Activated CD4-positive, alpha-beta memory T cell treated with anti-CD3 and anti-CD28 coated beads, Interleukin-2, amount 10 ng/mL, durations not matched to agents 7 days and 5 days (primary cell): ENCODE measurements at regions not wholly inside any gene's neighbourhood (a gene's known extent, or its start where the extent isn't known, plus 50 kb on each side); places are given as distances from the start of the nearest gene placed in this dataset.

Experiments
- CTCF ChIA-PET: fragments of 350-600 bp; sonication (Branson Sonifier 250); formaldehyde crosslinking; loops from one replicate; lab custom pipeline; 2021; ENCODE audit warnings: antibody characterized with exemption, inconsistent platforms; lab: Charles Lee
- POLR2A ChIA-PET: fragments of 350-600 bp; sonication (Branson Sonifier 250); formaldehyde crosslinking; loops from one replicate; lab custom pipeline; 2021; ENCODE audit warnings: antibody characterized with exemption; lab: Charles Lee
- DNase-seq: peaks from one replicate; pipeline ENCODE4 v3.0.0-alpha.2; 2020
- H3K27ac Mint-ChIP-seq: one replicate; pipeline ENCODE4 v1.8.0; 2021; ENCODE audit warnings: mild to moderate bottlenecking, mixed read lengths
- H3K27me3 Mint-ChIP-seq: one replicate; pipeline ENCODE4 v1.8.0; 2021; ENCODE audit warnings: mixed read lengths
- H3K36me3 Mint-ChIP-seq: one replicate; pipeline ENCODE4 v1.8.0; 2021; ENCODE audit warnings: low read depth, mixed read lengths
- H3K4me1 Mint-ChIP-seq: one replicate; pipeline ENCODE4 v1.8.0; 2021; ENCODE audit warnings: mixed read lengths
- H3K4me3 Mint-ChIP-seq: one replicate; pipeline ENCODE4 v1.8.0; 2021; ENCODE audit warnings: mild to moderate bottlenecking, mixed read lengths
- H3K9me3 Mint-ChIP-seq: one replicate; pipeline ENCODE4 v1.8.0; 2021; ENCODE audit warnings: mixed read lengths

- Mint-ChIP-seq H3K4me1 (no peaks in the 10 kb centered on the region), H3K9me3 (peaks cover 11% of the 10 kb centered on the region), H3K27ac (no peak overlapping the region), H3K36me3 (no peaks in the 10 kb centered on the region), H3K27me3 (no peaks in the 10 kb centered on the region), H3K4me3 (no peak overlapping the region)
- DNase-seq: no peak
- POLR2A ChIA-PET: no interaction called here
- CTCF ChIA-PET: no interaction called here
Observed at GRCh38 chr20:11799281-11799684, 118.4 kb upstream of the BTBD3 start.

GRCh38 chr20:11807054-11808048, 110.3 kb upstream of the BTBD3 start:
- ChIA-PET POLR2A (no interaction called here), CTCF (no interaction called here)
- H3K4me1 Mint-ChIP-seq: no peaks in the 10 kb centered on the region
- H3K36me3 Mint-ChIP-seq: no peaks in the 10 kb centered on the region
- peaks cover 5% of the 10 kb centered on the region for H3K9me3 Mint-ChIP-seq
- no peak overlapping the region for H3K4me3 Mint-ChIP-seq
- no peaks in the 10 kb centered on the region for H3K27me3 Mint-ChIP-seq
- DNase-seq: no peak
- no peak overlapping the region for H3K27ac Mint-ChIP-seq

GRCh38 chr20:11808841-11809240, 108.9 kb upstream of the BTBD3 start:
- no peak overlapping the region for H3K4me3 Mint-ChIP-seq
- DNase-seq: no peak
- H3K9me3 Mint-ChIP-seq: peaks cover 4% of the 10 kb centered on the region
- no peaks in the 10 kb centered on the region for H3K4me1 Mint-ChIP-seq
- no peaks in the 10 kb centered on the region for H3K36me3 Mint-ChIP-seq
- ChIA-PET POLR2A (no interaction called here), CTCF (no interaction called here)
- no peak overlapping the region for H3K27ac Mint-ChIP-seq
- no peaks in the 10 kb centered on the region for H3K27me3 Mint-ChIP-seq

GRCh38 chr20:11810311-11811083, 107.2 kb upstream of the BTBD3 start:
- DNase-seq: no peak
- H3K9me3 Mint-ChIP-seq: peaks cover 9% of the 10 kb centered on the region
- H3K27ac Mint-ChIP-seq: no peak overlapping the region
- no peaks in the 10 kb centered on the region for H3K36me3 Mint-ChIP-seq
- H3K4me1 Mint-ChIP-seq: no peaks in the 10 kb centered on the region
- no peak overlapping the region for H3K4me3 Mint-ChIP-seq
- CTCF ChIA-PET: no interaction called here
- POLR2A ChIA-PET: no interaction called here
- no peaks in the 10 kb centered on the region for H3K27me3 Mint-ChIP-seq

- CTCF ChIA-PET: no interaction called here
- Mint-ChIP-seq H3K36me3 (no peaks in the 10 kb centered on the region), H3K9me3 (peaks cover 7% of the 10 kb centered on the region), H3K4me3 (no peak overlapping the region), H3K4me1 (no peaks in the 10 kb centered on the region), H3K27me3 (no peaks in the 10 kb centered on the region), H3K27ac (no peak overlapping the region)
- no peak for DNase-seq
- POLR2A ChIA-PET: no interaction called here
Observed at GRCh38 chr20:11813106-11813890, 104.4 kb upstream of the BTBD3 start.

- Mint-ChIP-seq H3K4me3 (no peak overlapping the region), H3K36me3 (no peaks in the 10 kb centered on the region), H3K27ac (no peak overlapping the region), H3K9me3 (peaks cover 10% of the 10 kb centered on the region), H3K4me1 (no peaks in the 10 kb centered on the region), H3K27me3 (no peaks in the 10 kb centered on the region)
- POLR2A ChIA-PET: no interaction called here
- CTCF ChIA-PET: no interaction called here
- no peak for DNase-seq
Observed at GRCh38 chr20:11814267-11814666, 103.4 kb upstream of the BTBD3 start.

GRCh38 chr20:11820838-11821237, 96.9 kb upstream of the BTBD3 start:
- no peak overlapping the region for H3K27ac Mint-ChIP-seq
- no peaks in the 10 kb centered on the region for H3K36me3 Mint-ChIP-seq
- H3K27me3 Mint-ChIP-seq: no peaks in the 10 kb centered on the region
- no peaks in the 10 kb centered on the region for H3K4me1 Mint-ChIP-seq
- DNase-seq: no peak
- H3K4me3 Mint-ChIP-seq: no peak overlapping the region
- H3K9me3 Mint-ChIP-seq: peaks cover 10% of the 10 kb centered on the region
- ChIA-PET CTCF (no interaction called here), POLR2A (no interaction called here)

GRCh38 chr20:11822540-11822794, 95.2 kb upstream of the BTBD3 start:
- Mint-ChIP-seq H3K36me3 (no peaks in the 10 kb centered on the region), H3K27me3 (no peaks in the 10 kb centered on the region), H3K9me3 (peaks cover 12% of the 10 kb centered on the region), H3K27ac (no peak overlapping the region), H3K4me3 (no peak overlapping the region), H3K4me1 (no peaks in the 10 kb centered on the region)
- CTCF ChIA-PET: no interaction called here
- no peak for DNase-seq
- POLR2A ChIA-PET: no interaction called here

GRCh38 chr20:11826334-11826733, 91.4 kb upstream of the BTBD3 start:
- DNase-seq: no peak
- POLR2A ChIA-PET: no interaction called here
- no peak overlapping the region for H3K27ac Mint-ChIP-seq
- no peaks in the 10 kb centered on the region for H3K27me3 Mint-ChIP-seq
- no peaks in the 10 kb centered on the region for H3K4me1 Mint-ChIP-seq
- H3K36me3 Mint-ChIP-seq: no peaks in the 10 kb centered on the region
- CTCF ChIA-PET: no interaction called here
- peaks cover 9% of the 10 kb centered on the region for H3K9me3 Mint-ChIP-seq
- H3K4me3 Mint-ChIP-seq: no peak overlapping the region

- H3K27ac Mint-ChIP-seq: no peak overlapping the region
- CTCF ChIA-PET: no interaction called here
- POLR2A ChIA-PET: no interaction called here
- H3K27me3 Mint-ChIP-seq: no peaks in the 10 kb centered on the region
- H3K9me3 Mint-ChIP-seq: peaks cover 7% of the 10 kb centered on the region
- DNase-seq: no peak
- no peaks in the 10 kb centered on the region for H3K4me1 Mint-ChIP-seq
- no peaks in the 10 kb centered on the region for H3K36me3 Mint-ChIP-seq
- no peak overlapping the region for H3K4me3 Mint-ChIP-seq
Observed at GRCh38 chr20:11832397-11832796, 85.3 kb upstream of the BTBD3 start.

GRCh38 chr20:11832851-11833250, 84.8 kb upstream of the BTBD3 start:
- ChIA-PET POLR2A (no interaction called here), CTCF (no interaction called here)
- Mint-ChIP-seq H3K9me3 (peaks cover 7% of the 10 kb centered on the region), H3K27ac (no peak overlapping the region), H3K4me1 (no peaks in the 10 kb centered on the region), H3K36me3 (no peaks in the 10 kb centered on the region), H3K27me3 (no peaks in the 10 kb centered on the region), H3K4me3 (no peak overlapping the region)
- no peak for DNase-seq

- DNase-seq: no peak
- ChIA-PET CTCF (no interaction called here), POLR2A (no interaction called here)
- H3K27me3 Mint-ChIP-seq: no peaks in the 10 kb centered on the region
- H3K27ac Mint-ChIP-seq: no peak overlapping the region
- peaks cover 10% of the 10 kb centered on the region for H3K9me3 Mint-ChIP-seq
- no peaks in the 10 kb centered on the region for H3K4me1 Mint-ChIP-seq
- H3K36me3 Mint-ChIP-seq: no peaks in the 10 kb centered on the region
- H3K4me3 Mint-ChIP-seq: no peak overlapping the region
Observed at GRCh38 chr20:11833825-11834224, 83.9 kb upstream of the BTBD3 start.

GRCh38 chr20:11838076-11838636, 79.5 kb upstream of the BTBD3 start:
- POLR2A ChIA-PET: no interaction called here
- Mint-ChIP-seq H3K4me3 (no peak overlapping the region), H3K27me3 (no peaks in the 10 kb centered on the region), H3K4me1 (no peaks in the 10 kb centered on the region), H3K27ac (no peak overlapping the region), H3K36me3 (no peaks in the 10 kb centered on the region), H3K9me3 (peaks cover 17% of the 10 kb centered on the region)
- CTCF ChIA-PET: no interaction called here
- no peak for DNase-seq
